ENCODE measurements at regions not wholly inside any gene's neighbourhood (a gene's known extent, or its start where the extent isn't known, plus 50 kb on each side); places are given as distances from the start of the nearest gene placed in this dataset.
A peak's percentile ranks its signal among the peaks of the same experiment; 100 is the strongest.

- no peaks in the 10 kb centered on the region for H3K27me3 ChIP-seq
- H3K4me3 ChIP-seq = no peak overlapping the region
- no peak for DNase-seq
- H3K36me3 ChIP-seq = no peaks in the 10 kb centered on the region
- no peaks in the 10 kb centered on the region for H3K9me3 ChIP-seq
Measured at GRCh38 chr2:205937211-205937610, 148.8 kb downstream of the INO80D start.

- DNase-seq = no peak
- no peaks in the 10 kb centered on the region for H3K9me3 ChIP-seq
Measured at GRCh38 chr2:205936446-205936845, 149.5 kb downstream of the INO80D start.

GRCh38 chr2:205934443-205934842 lies 151.5 kb downstream of the INO80D start:
- Histone ChIP-seq H3K4me3 (no peak overlapping the region), H3K9me3 (no peaks in the 10 kb centered on the region), H3K27me3 (no peaks in the 10 kb centered on the region), H3K36me3 (no peaks in the 10 kb centered on the region)
- DNase-seq = no peak

More at GRCh38 chr2:205936446-205936845, 149.5 kb downstream of the INO80D start:
- H3K4me3 ChIP-seq = no peak overlapping the region
- no peaks in the 10 kb centered on the region for H3K27me3 ChIP-seq
- no peaks in the 10 kb centered on the region for H3K36me3 ChIP-seq

DNA sequence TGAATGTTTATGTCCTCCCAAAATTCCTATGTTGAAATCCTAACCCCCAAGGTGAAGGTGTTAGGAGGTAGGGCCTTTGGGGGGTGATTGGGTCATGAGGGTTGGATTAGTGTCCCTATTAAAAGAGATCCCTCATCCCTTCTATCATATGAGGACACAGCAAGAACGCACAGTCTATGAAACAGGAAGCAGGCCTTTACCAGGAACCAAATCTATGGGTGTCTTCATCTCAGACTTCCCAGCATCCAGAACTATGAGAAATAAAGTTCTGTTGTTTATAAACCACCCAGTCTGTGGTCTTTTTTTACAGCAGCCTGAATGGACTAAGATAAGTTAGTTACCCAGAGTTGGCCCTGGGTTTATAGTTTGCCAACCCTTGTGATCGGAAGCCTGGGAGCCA lies 153.1 kb downstream of the INO80D start:
- Histone ChIP-seq H3K4me3 (no peak overlapping the region), H3K9me3 (no peaks in the 10 kb centered on the region), H3K36me3 (no peaks in the 10 kb centered on the region), H3K27me3 (no peaks in the 10 kb centered on the region)
- DNase-seq = no peak

GRCh38 chr2:205931388-205931787 lies 154.6 kb downstream of the INO80D start:
- Histone ChIP-seq H3K36me3 (no peaks in the 10 kb centered on the region), H3K9me3 (no peaks in the 10 kb centered on the region), H3K27me3 (peaks cover 3% of the 10 kb centered on the region; the same call in 1 of the 2 replicates), H3K4me3 (no peak overlapping the region)
- DNase-seq = no peak

- DNase-seq = no peak
- H3K9me3 ChIP-seq = no peaks in the 10 kb centered on the region
- H3K27me3 ChIP-seq = peaks cover 7% of the 10 kb centered on the region; the same call in 1 of the 2 replicates
- no peaks in the 10 kb centered on the region for H3K36me3 ChIP-seq
- no peak overlapping the region for H3K4me3 ChIP-seq
Measured at GRCh38 chr2:205930209-205930608, 155.8 kb downstream of the INO80D start.

GRCh38 chr2:205929246-205929942 lies 156.6 kb downstream of the INO80D start:
- Histone ChIP-seq H3K4me3 (no peak overlapping the region), H3K36me3 (no peaks in the 10 kb centered on the region), H3K9me3 (no peaks in the 10 kb centered on the region), H3K27me3 (peaks cover 7% of the 10 kb centered on the region; the same call in 1 of the 2 replicates)
- no peak for DNase-seq

DNA sequence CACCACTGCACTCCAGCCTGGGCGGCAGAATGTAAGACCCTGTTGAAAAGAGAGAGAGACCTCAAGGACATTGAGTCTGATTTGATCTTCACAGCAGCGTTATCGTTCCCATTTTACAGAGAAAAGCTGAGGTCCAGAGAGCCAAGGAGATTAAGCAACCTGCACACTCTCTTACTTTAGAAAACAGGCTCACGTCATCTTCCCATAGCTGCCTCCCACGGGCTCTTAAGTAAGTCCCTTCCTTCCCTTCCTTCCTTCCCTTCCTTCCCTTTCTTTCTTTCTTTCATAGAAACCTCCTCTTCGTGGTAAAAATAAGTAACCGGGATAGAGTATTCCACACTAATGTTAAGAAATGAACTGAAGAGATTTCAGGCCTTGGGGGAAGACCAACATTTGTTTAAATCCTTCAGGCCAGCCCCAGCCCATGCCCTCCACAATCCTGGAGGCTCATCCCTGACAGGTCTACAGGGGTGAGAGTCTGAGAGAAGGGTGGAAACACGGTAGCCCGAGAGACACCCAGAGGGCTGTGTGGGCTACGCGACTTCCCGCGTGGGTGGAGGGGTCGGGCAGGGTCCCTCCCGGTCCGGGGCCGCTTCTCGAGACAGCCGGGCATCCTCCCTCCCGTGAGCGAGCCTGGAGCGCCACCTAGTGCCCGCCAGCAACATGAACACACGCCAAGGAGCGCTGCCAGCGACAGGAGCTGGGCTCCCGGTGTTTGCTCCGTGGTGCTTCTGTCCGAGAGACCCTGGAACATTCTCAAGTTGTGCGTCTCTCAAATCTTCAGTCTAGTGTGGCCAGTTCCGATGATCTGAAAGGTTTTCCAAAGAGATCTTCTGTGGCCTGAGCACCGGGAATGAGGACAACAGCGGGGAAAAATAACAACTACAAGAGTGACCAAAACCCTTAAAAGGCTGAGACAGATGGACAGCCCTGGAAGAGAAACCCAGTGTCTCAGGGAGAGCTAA lies 160.3 kb downstream of the INO80D start:
- H3K36me3 ChIP-seq = no peaks in the 10 kb centered on the region
- peak; percentile 56 for DNase-seq
- no peak overlapping the region for H3K4me3 ChIP-seq
- H3K27me3 ChIP-seq = peaks cover 7% of the 10 kb centered on the region
- H3K9me3 ChIP-seq = no peaks in the 10 kb centered on the region

DNA sequence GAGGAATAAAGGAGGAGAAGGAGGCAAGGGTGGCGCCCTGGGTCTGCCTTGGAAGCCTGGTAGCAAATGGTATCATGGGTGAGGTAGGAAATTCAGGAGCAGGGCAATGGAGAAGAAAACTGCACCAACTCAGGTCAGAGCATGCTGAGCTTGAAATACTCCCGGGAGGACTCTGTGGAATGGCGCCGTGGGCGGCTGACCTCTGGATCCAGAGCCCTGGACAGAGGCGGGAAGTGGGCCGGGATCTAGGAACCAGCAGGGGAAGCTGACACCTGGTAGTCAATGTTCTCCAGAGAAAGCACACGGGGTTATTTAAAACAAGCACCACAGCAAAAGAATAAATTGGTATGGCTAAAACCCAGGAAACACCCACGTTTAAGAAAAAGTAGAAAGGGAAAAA lies 161.3 kb downstream of the INO80D start:
- peaks cover 9% of the 10 kb centered on the region for H3K27me3 ChIP-seq
- no peak for DNase-seq
- no peak overlapping the region for H3K4me3 ChIP-seq
- H3K36me3 ChIP-seq = no peaks in the 10 kb centered on the region
- no peaks in the 10 kb centered on the region for H3K9me3 ChIP-seq

GRCh38 chr2:205915130-205915524 lies 170.8 kb downstream of the INO80D start:
- no peaks in the 10 kb centered on the region for H3K9me3 ChIP-seq
- no peak overlapping the region for H3K4me3 ChIP-seq
- no peaks in the 10 kb centered on the region for H3K36me3 ChIP-seq
- H3K27me3 ChIP-seq = 0 out of 2 replicates have a peak, but pooled peaks cover 1% of the 10 kb centered on the region
- DNase-seq = no peak

- Histone ChIP-seq H3K9me3 (no peaks in the 10 kb centered on the region), H3K36me3 (no peaks in the 10 kb centered on the region), H3K4me3 (no peak overlapping the region), H3K27me3 (no peaks in the 10 kb centered on the region)
- no peak for DNase-seq
Measured at GRCh38 chr2:205914213-205915129, 171.5 kb downstream of the INO80D start.

DNA sequence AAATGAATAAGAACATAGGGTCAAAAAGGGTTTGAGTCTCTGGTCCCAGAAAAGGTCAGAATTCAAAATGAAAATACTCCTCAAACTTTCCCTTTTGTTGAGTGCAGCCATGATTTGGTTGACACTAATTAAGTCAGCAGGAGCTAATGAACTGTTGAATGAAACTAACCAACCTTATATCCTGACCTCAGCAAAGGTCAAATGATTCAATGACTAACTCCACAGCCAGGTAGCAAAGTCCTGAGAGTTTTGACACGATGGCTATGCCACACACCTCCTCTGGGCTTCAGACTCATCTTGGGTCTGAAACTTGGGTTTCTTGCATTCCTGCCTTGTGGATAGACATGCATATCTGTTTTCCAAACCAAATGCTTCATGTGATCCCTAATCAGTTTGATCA lies 172.3 kb downstream of the INO80D start:
- Histone ChIP-seq H3K27me3 (no peaks in the 10 kb centered on the region), H3K36me3 (no peaks in the 10 kb centered on the region), H3K9me3 (no peaks in the 10 kb centered on the region), H3K4me3 (no peak overlapping the region)
- DNase-seq = no peak

GRCh38 chr2:205911306-205911705 lies 174.7 kb downstream of the INO80D start:
- no peak overlapping the region for H3K4me3 ChIP-seq
- no peaks in the 10 kb centered on the region for H3K27me3 ChIP-seq
- H3K36me3 ChIP-seq = no peaks in the 10 kb centered on the region
- DNase-seq = no peak
- H3K9me3 ChIP-seq = no peaks in the 10 kb centered on the region

DNA sequence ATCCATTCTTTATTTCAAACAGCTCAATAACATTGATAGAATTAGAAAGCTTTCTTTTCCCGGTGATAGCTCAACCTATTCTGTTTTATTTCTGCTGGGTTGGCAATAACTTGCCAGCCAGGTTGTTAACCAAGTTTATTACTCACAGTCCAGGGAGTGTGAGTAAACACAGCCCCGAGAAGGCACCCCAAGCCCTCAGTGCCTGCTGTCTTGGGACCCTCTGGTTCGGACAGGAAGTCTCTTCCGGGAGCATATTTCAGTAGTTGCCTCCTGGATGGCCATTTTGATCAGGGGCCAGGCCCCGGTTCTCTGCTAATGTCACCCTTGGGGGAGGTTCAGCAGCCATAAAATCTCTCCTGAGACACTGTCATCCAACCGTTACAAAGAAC lies 176.8 kb downstream of the INO80D start:
- no peak for DNase-seq
- no peaks in the 10 kb centered on the region for H3K27me3 ChIP-seq
- H3K36me3 ChIP-seq = no peaks in the 10 kb centered on the region
- H3K9me3 ChIP-seq = no peaks in the 10 kb centered on the region
- H3K4me3 ChIP-seq = no peak overlapping the region

DNA sequence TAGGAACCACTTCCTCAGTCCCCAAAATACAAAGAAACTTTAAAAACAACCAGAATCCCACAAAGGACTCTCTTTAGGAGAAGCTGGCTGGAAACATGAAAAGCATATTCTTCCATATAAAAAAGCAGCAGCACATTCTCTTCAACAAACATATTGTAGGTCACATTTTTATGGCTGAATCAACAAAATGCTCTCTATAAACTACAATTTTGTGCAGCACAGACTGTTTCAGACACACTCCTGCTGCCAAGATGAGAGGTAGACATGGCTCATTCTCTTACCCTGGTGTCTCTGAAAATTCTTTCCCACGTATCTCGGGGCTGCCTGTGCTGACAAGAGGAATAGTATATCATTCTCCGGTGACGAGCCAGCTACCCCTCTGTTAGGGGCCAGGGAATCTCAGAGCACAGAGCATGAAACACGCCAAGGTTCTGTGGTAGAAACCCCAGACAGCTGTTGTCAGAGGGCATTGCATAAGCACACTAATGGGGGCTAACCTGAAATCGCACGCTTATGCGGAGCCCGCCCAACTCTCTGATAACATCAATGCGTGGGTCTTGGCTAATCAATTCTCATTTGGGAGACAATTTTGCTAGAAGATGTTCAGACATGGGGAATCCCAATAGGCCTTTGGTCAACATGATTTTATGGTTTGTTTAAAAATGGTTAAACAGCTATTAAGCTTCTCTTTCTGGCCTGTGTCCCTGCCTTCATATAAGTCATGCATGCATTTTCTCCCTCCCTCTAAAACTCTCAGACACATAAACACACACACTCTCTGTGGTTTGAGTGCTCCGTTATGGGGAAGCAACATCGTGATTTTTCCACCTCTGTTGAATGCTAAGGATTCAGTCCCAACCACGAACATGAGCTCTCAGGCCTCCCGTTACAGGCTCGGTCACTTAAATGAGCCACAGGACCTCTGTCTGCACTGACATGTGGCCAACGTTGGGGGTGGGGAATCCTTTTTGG lies 177.5 kb downstream of the INO80D start:
- Histone ChIP-seq H3K27me3 (no peaks in the 10 kb centered on the region), H3K9me3 (no peaks in the 10 kb centered on the region), H3K36me3 (no peaks in the 10 kb centered on the region), H3K4me3 (no peak overlapping the region)
- DNase-seq = no peak

GRCh38 chr2:205906419-205906818 lies 179.6 kb downstream of the INO80D start:
- H3K36me3 ChIP-seq = no peaks in the 10 kb centered on the region
- H3K9me3 ChIP-seq = no peaks in the 10 kb centered on the region
- DNase-seq = no peak
- no peaks in the 10 kb centered on the region for H3K27me3 ChIP-seq
- H3K4me3 ChIP-seq = no peak overlapping the region
